ENCODE measurements at regions not wholly inside any gene's neighbourhood (a gene's known extent, or its start where the extent isn't known, plus 50 kb on each side); places are given as distances from the start of the nearest gene placed in this dataset.
"Not testable (repeated sequence)": the region's sequence is repeated elsewhere in the genome, so short reads cannot be mapped to it uniquely, and the experiment has no call there.

- DNase-seq (ENCODE audit: low read depth): no peak
These were observed 1332.5 kb downstream of the BRD1 start for GRCh38 chr22:48494968-48495750.

GRCh38 chr22:48494256-48494967 is 1333.3 kb downstream of the BRD1 start:
- DNase-seq (ENCODE audit: low read depth): no peak

- DNase-seq (ENCODE audit: low read depth): no peak
These were observed 1333.9 kb downstream of the BRD1 start for GRCh38 chr22:48493733-48494132.

GRCh38 chr22:48492366-48493320 is 1335.0 kb downstream of the BRD1 start:
- DNase-seq (ENCODE audit: low read depth): no peak

- DNase-seq (ENCODE audit: low read depth): no peak
These were observed 1336.2 kb downstream of the BRD1 start for GRCh38 chr22:48491451-48491941.

GRCh38 chr22:48490500-48491411 is 1336.9 kb downstream of the BRD1 start:
- DNase-seq (ENCODE audit: low read depth): no peak

- DNase-seq (ENCODE audit: low read depth): no peak
These were observed 1337.8 kb downstream of the BRD1 start for GRCh38 chr22:48489551-48490499.

GRCh38 chr22:48488611-48489511 is 1338.8 kb downstream of the BRD1 start:
- DNase-seq (ENCODE audit: low read depth): no peak

GRCh38 chr22:48488149-48488551 is 1339.5 kb downstream of the BRD1 start:
- no peak for DNase-seq (ENCODE audit: low read depth)

- no peak for DNase-seq (ENCODE audit: low read depth)
These were observed 1341.1 kb downstream of the BRD1 start for GRCh38 chr22:48486558-48486957.

- no peak for DNase-seq (ENCODE audit: low read depth)
These were observed 1341.5 kb downstream of the BRD1 start for GRCh38 chr22:48486134-48486532.

- DNase-seq (ENCODE audit: low read depth): no peak
These were observed 1342.2 kb downstream of the BRD1 start for GRCh38 chr22:48485149-48486133.

GRCh38 chr22:48483764-48484528 is 1343.7 kb downstream of the BRD1 start:
- DNase-seq (ENCODE audit: low read depth): no peak

GRCh38 chr22:48482771-48483170 is 1344.9 kb downstream of the BRD1 start:
- no peak for DNase-seq (ENCODE audit: low read depth)

- not testable (repeated sequence) for DNase-seq (ENCODE audit: low read depth)
These were observed 1345.5 kb downstream of the BRD1 start for GRCh38 chr22:48482198-48482597.

- DNase-seq (ENCODE audit: low read depth): no peak
These were observed 1345.9 kb downstream of the BRD1 start for GRCh38 chr22:48481748-48482147.

Data from activated T-helper 1 cell treated with Interleukin-2 at 50 U/mL for 16 hours (primary cell).